Vagina (tissue), 2 donors: ENCODE measurements at regions not wholly inside any gene's neighbourhood (a gene's known extent, or its start where the extent isn't known, plus 50 kb on each side); places are given as distances from the start of the nearest gene placed in this dataset.

Experiments
- DNase-seq, 2 donors: peaks; one replicate each; pipeline ENCODE4 v3.0.0-alpha.2; 2017; ENCODE audit errors: extremely low spot score in 2 of 2
- H3K27ac ChIP-seq: fragments of 200-600 bp; sonication (generic); one replicate; pipeline ENCODE4 v1.5.1; 2019
- H3K27me3 ChIP-seq: fragments of 200-600 bp; sonication (generic); one replicate; pipeline ENCODE4 v1.5.1; 2019
- H3K36me3 ChIP-seq, 2 donors: fragments of 200-600 bp; sonication (generic); one replicate each; pipeline ENCODE4 v1.5.1; 2017 to 2019
- H3K4me1 ChIP-seq: fragments of 200-600 bp; sonication (generic); one replicate; pipeline ENCODE4 v1.5.1; 2019
- H3K4me3 ChIP-seq, 2 donors: fragments of 200-600 bp; sonication (generic); 1 replicate in 1 of 2; 2 replicates in 1 of 2; pipeline ENCODE4 v1.5.1; 2016 to 2019
- H3K9me3 ChIP-seq: fragments of 200-600 bp; sonication (generic); one replicate; pipeline ENCODE4 v1.5.1; 2019
- POLR2A ChIP-seq, 2 donors: fragments of 450-650 bp; IDR thresholded peaks; one replicate each; pipeline ENCODE4 v1.6.1; 2017; ENCODE audit warnings: antibody characterized with exemption in 2 of 2, mild to moderate bottlenecking in 2 of 2, moderate library complexity in 2 of 2
- POLR2AphosphoS5 ChIP-seq, 2 donors: sonication (generic); formaldehyde crosslinking; IDR thresholded peaks; one replicate each; pipeline ENCODE4 v1.9.0; 2017; ENCODE audit warnings: antibody characterized with exemption in 2 of 2, mild to moderate bottlenecking in 2 of 2, low read depth in 1 of 2; ENCODE audit not compliant: insufficient read depth in 1 of 2
- intact Hi-C: fragments of 100-400 bp; cut with DNase I; formaldehyde crosslinking; loops from one replicate; pipeline ENCODE4 v1.15.1; 2023
- TF ChIP-seq, protein P1 (sequence below), 3 experiments: fragments of 450-650 bp in 2 of 3; fragments of 200-600 bp in 1 of 3; sonication (generic) in 1 of 3; IDR thresholded peaks; one replicate each; pipeline ENCODE4 v1.5.1; 2017 to 2019; ENCODE audit warnings: antibody characterized with exemption in 3 of 3, mild to moderate bottlenecking in 2 of 3, moderate library complexity in 2 of 3

DNA sequence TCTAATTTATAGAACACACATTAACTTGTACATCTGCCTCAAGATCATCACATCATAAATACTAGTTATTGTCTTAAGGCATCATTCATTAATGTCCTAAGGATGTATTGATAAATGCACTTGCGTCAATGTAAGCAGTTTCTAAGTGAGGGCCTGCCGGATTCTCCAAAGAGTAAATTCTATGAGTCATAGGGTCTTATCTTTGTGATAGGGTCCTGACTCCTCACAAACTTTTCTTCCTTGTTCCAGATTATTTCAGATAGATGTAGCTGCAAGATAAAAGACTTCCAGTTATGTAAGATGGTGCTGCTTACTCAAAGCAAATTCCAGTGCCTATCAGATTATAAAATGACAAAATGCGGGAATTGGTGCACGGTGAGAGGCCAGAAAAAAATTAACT lies 315.0 kb upstream of the SLC39A10 start:
- Histone ChIP-seq H3K4me3 (no peak overlapping the region), H3K9me3 (no peaks in the 10 kb centered on the region), H3K27ac (no peak overlapping the region), H3K27me3 (no peaks in the 10 kb centered on the region), H3K36me3 (no peaks in the 10 kb centered on the region), H3K4me1 (no peaks in the 10 kb centered on the region)
- TF ChIP-seq, protein P1, sequence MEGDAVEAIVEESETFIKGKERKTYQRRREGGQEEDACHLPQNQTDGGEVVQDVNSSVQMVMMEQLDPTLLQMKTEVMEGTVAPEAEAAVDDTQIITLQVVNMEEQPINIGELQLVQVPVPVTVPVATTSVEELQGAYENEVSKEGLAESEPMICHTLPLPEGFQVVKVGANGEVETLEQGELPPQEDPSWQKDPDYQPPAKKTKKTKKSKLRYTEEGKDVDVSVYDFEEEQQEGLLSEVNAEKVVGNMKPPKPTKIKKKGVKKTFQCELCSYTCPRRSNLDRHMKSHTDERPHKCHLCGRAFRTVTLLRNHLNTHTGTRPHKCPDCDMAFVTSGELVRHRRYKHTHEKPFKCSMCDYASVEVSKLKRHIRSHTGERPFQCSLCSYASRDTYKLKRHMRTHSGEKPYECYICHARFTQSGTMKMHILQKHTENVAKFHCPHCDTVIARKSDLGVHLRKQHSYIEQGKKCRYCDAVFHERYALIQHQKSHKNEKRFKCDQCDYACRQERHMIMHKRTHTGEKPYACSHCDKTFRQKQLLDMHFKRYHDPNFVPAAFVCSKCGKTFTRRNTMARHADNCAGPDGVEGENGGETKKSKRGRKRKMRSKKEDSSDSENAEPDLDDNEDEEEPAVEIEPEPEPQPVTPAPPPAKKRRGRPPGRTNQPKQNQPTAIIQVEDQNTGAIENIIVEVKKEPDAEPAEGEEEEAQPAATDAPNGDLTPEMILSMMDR (IDR thresholded peaks at IDR 0.05): no peak
- no peak for TF ChIP-seq POLR2AphosphoS5 (IDR thresholded peaks at IDR 0.05; ENCODE audit: insufficient read depth in 1 of 2, low read depth in 1 of 2)
- TF ChIP-seq POLR2A (IDR thresholded peaks at IDR 0.05): no peak
- no peak for DNase-seq
- intact Hi-C loops: no loop called here

DNA sequence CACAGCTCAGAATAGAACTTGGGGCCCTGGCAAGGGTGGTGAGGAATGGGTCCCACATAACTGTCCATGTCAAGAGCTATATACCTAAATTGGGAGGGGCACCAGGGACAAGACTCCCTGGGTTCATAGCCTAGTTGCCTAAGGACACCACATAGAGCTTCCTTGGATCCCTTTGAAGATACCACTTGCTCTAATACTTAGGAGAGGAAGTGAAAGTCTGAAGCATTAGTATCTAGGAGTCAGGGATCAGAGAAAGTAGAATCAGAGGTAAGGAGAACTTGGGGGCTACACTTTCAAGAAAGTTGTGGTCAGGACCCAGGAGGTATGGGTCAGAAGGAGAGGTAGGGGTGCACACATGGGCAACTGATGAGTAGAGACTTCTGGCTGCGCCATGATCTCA lies 318.2 kb upstream of the SLC39A10 start:
- Histone ChIP-seq H3K27me3 (no peaks in the 10 kb centered on the region), H3K4me3 (no peak overlapping the region), H3K9me3 (no peaks in the 10 kb centered on the region), H3K4me1 (no peaks in the 10 kb centered on the region), H3K36me3 (no peaks in the 10 kb centered on the region), H3K27ac (no peak overlapping the region)
- no peak for DNase-seq
- intact Hi-C loops: no loop called here
- TF ChIP-seq POLR2AphosphoS5 (IDR thresholded peaks at IDR 0.05; ENCODE audit: insufficient read depth in 1 of 2, low read depth in 1 of 2) (no peak), POLR2A (IDR thresholded peaks at IDR 0.05) (no peak)
- TF ChIP-seq, protein P1 (IDR thresholded peaks at IDR 0.05): no peak

DNA sequence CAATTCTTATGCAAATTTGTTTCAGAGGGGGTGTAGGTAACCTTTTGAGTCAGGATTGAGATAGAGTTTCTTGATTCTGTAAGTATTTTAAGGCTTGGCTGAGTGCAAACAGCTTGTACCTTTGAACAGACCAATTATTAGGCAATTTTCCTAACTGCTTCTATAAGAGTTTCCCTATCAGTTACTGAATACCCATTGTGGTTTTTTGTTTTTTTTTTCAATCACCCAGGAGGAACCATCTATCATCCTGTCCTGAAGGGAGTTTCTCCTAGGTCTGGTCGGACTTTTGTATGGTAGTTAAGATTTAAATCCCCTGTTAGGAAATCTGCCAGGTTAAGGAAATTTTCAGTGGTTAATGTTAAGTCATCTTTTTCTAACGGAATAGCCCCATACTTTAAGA lies 319.4 kb upstream of the SLC39A10 start:
- Histone ChIP-seq H3K36me3 (no peaks in the 10 kb centered on the region), H3K9me3 (no peaks in the 10 kb centered on the region), H3K4me1 (no peaks in the 10 kb centered on the region), H3K27me3 (no peaks in the 10 kb centered on the region), H3K27ac (no peak overlapping the region), H3K4me3 (no peak overlapping the region)
- no peak for DNase-seq
- TF ChIP-seq, protein P1 (IDR thresholded peaks at IDR 0.05): no peak
- no peak for TF ChIP-seq POLR2A (IDR thresholded peaks at IDR 0.05)
- TF ChIP-seq POLR2AphosphoS5 (IDR thresholded peaks at IDR 0.05; ENCODE audit: insufficient read depth in 1 of 2, low read depth in 1 of 2): no peak
- intact Hi-C loops: no loop called here

DNA sequence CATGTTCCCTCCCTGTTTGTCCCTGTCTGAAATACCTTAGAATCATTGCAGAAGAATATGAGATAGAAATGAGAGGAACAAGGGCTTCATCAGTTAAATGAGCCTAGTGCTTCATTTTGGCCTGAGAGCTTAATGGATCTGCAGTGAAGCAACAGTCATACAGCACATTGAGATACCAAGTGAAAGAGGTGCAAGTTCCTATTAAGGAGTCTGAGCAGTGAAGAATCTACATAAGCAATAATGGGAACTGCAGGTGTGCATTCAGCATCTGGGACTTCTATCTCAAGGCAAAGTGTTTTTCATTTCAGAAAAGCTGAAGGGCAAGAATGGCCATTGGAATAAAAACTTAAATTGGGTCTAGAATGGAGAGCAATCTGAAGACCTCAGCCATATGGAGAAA lies 323.2 kb upstream of the SLC39A10 start:
- intact Hi-C loops: no loop called here
- no peaks in the 10 kb centered on the region for H3K9me3 ChIP-seq
- no peaks in the 10 kb centered on the region for H3K4me1 ChIP-seq
- DNase-seq: no peak
- no peaks in the 10 kb centered on the region for H3K27me3 ChIP-seq
- TF ChIP-seq POLR2AphosphoS5 (IDR thresholded peaks at IDR 0.05; ENCODE audit: insufficient read depth in 1 of 2, low read depth in 1 of 2) (no peak), POLR2A (IDR thresholded peaks at IDR 0.05) (no peak)
- TF ChIP-seq, protein P1 (IDR thresholded peaks at IDR 0.05): no peak
- no peak overlapping the region for H3K27ac ChIP-seq
- H3K36me3 ChIP-seq: no peaks in the 10 kb centered on the region
- no peak overlapping the region for H3K4me3 ChIP-seq

DNA sequence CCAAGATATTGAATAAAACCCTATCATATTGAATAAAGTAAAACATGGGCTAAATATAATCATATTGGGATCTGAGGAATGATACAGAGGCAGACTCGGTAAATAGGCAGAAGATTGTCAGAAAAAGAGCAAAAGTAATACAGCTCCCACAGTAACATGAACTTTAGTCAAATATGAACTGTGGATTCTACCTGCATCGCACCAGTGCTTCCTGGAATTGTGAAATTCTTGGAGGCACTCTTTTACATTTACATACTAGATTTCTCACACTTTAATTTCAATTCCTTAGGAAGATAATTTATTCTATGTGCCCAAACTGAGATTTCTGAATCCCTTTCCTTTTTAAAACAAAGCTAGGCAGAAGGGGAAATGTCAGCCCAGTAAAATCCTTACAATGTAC lies 325.1 kb upstream of the SLC39A10 start:
- TF ChIP-seq, protein P1 (IDR thresholded peaks at IDR 0.05): no peak
- no peak for TF ChIP-seq POLR2A (IDR thresholded peaks at IDR 0.05)
- TF ChIP-seq POLR2AphosphoS5 (IDR thresholded peaks at IDR 0.05; ENCODE audit: insufficient read depth in 1 of 2, low read depth in 1 of 2): no peak
- H3K4me1 ChIP-seq: no peaks in the 10 kb centered on the region
- H3K4me3 ChIP-seq: no peak overlapping the region
- intact Hi-C loops: no loop called here
- no peaks in the 10 kb centered on the region for H3K9me3 ChIP-seq
- no peak overlapping the region for H3K27ac ChIP-seq
- H3K36me3 ChIP-seq: no peaks in the 10 kb centered on the region
- DNase-seq: no peak
- no peaks in the 10 kb centered on the region for H3K27me3 ChIP-seq
